HCT116 (cell line): ENCODE measurements at regions not wholly inside any gene's neighbourhood (a gene's known extent, or its start where the extent isn't known, plus 50 kb on each side); places are given as distances from the start of the nearest gene placed in this dataset.

ENCODE experiments used
- ATAC-seq: fragments of 200-7000 bp; cut with Tn5 transposase; 2 replicates; pipeline ENCODE4 v1.9.1; 2020; ENCODE audit warnings: mild to moderate bottlenecking, moderate library complexity
- BruUV-seq: library from RNA; stranded (reverse); fragments of 400-500 nt; replicated peaks from 2 replicates; lab custom pipeline; 2021; lab: Mats Ljungman, UMichigan
- CTCF ChIA-PET: fragments of 300-600 bp; sonication (Branson Sonifier 250); formaldehyde crosslinking; loops from one replicate; lab custom pipeline; 2021; ENCODE audit warnings: antibody characterized with exemption; lab: Charles Lee
- POLR2A ChIA-PET: fragments of 300-600, 350-600 bp; sonication (Branson Sonifier 250); formaldehyde crosslinking; loops from one replicate; lab custom pipeline; 2021; ENCODE audit warnings: antibody characterized with exemption; lab: Charles Lee
- RAD21 ChIA-PET, 2 experiments: fragments of 300-600 bp; sonication (Branson Sonifier 250); formaldehyde crosslinking; loops; one replicate each; lab custom pipeline; 2023; ENCODE audit warnings: low total read pairs in 2 of 2; ENCODE audit not compliant: uncharacterized antibody in 2 of 2, unreplicated experiment in 2 of 2, low non-redundant PET in 1 of 2; lab: Charles Lee
- DNase-seq: peaks from one replicate; pipeline ENCODE4 v3.0.0-alpha.2; 2010; ENCODE audit warnings: low read depth, low spot score
- H2AFZ ChIP-seq: fragments of 200-600 bp; shearing (Covaris generic), sonication (generic); 2 replicates; pipeline ENCODE4 v1.6.1; 2017; ENCODE audit warnings: low read depth, mixed run types, mixed read lengths, antibody characterized with exemption, low read length; ENCODE audit not compliant: poor library complexity, severe bottlenecking
- H3K27ac ChIP-seq: 2 replicates; pipeline ENCODE4 v1.5.1; 2012; ENCODE audit warnings: low read depth, low read length
- H3K27me3 ChIP-seq: fragments of 200-600 bp; sonication (generic); 2 replicates; pipeline ENCODE4 v1.6.1; 2016; ENCODE audit warnings: mixed run types, low read length, mixed read lengths; ENCODE audit not compliant: insufficient read depth
- H3K36me3 ChIP-seq, 2 experiments: fragments of 200-500 bp in 1 of 2; fragments of 200-600 bp in 1 of 2; sonication (Bioruptor generic) in 1 of 2; sonication (generic) in 1 of 2; 2 replicates each; pipeline versions ENCODE4 v1.5.1 to v1.6.1; 2014 to 2016; ENCODE audit warnings: low read length in 2 of 2, inconsistent platforms in 1 of 2, mixed read lengths in 1 of 2, mixed run types in 1 of 2; ENCODE audit not compliant: insufficient read depth in 2 of 2, control insufficient read depth in 1 of 2
- H3K4me1 ChIP-seq, 2 experiments: fragments of 200-600 bp in 1 of 2; sonication (generic) in 1 of 2; 2 replicates each; pipeline versions ENCODE4 v1.5.1 to v1.6.1; 2012 to 2017; ENCODE audit warnings: low read length in 2 of 2, inconsistent platforms in 1 of 2, mild to moderate bottlenecking in 1 of 2, mixed read lengths in 1 of 2, mixed run types in 1 of 2, moderate library complexity in 1 of 2; ENCODE audit not compliant: insufficient read depth in 2 of 2, control insufficient read depth in 1 of 2
- H3K4me2 ChIP-seq: fragments of 200-600 bp; sonication (generic); 2 replicates; pipeline ENCODE4 v1.6.1; 2017; ENCODE audit warnings: mixed run types, low read length, mixed read lengths
- H3K4me3 ChIP-seq, 2 experiments: fragments of 200-600 bp in 1 of 2; sonication (generic) in 1 of 2; replicated peaks in 1 of 2; 2 replicates each; pipeline ENCODE4 v1.5.1; 2011 to 2016; ENCODE audit warnings: low read length in 2 of 2, control low read depth in 1 of 2, low read depth in 1 of 2, mild to moderate bottlenecking in 1 of 2, mixed read lengths in 1 of 2, mixed run types in 1 of 2
- H3K79me2 ChIP-seq: fragments of 200-600 bp; sonication (generic); 2 replicates; pipeline ENCODE4 v1.6.1; 2017; ENCODE audit warnings: mild to moderate bottlenecking, mixed run types, low read length, moderate library complexity, mixed read lengths; ENCODE audit not compliant: insufficient read depth
- H3K9ac ChIP-seq: fragments of 200-600 bp; sonication (generic); 2 replicates; pipeline ENCODE4 v1.6.1; 2016; ENCODE audit warnings: low read length, mixed read lengths
- H3K9me2 ChIP-seq: fragments of 200-600 bp; sonication (generic), shearing (Covaris generic); 2 replicates; pipeline ENCODE4 v1.6.1; 2017; ENCODE audit warnings: mixed run types, mild to moderate bottlenecking, moderate library complexity; ENCODE audit not compliant: insufficient read depth
- H3K9me3 ChIP-seq, 2 experiments: fragments of 200-500 bp in 1 of 2; fragments of 200-600 bp in 1 of 2; sonication (Bioruptor generic) in 1 of 2; sonication (generic) in 1 of 2; 2 replicates each; pipeline ENCODE4 v1.6.1; 2014 to 2017; ENCODE audit warnings: low read length in 2 of 2, mixed read lengths in 2 of 2, inconsistent platforms in 1 of 2, low read depth in 1 of 2, mild to moderate bottlenecking in 1 of 2, mixed run types in 1 of 2, moderate library complexity in 1 of 2; ENCODE audit not compliant: control insufficient read depth in 1 of 2, insufficient read depth in 1 of 2
- H4K20me1 ChIP-seq: fragments of 200-600 bp; sonication (generic), shearing (Covaris generic); 2 replicates; pipeline ENCODE4 v1.6.1; 2017; ENCODE audit warnings: mixed run types, mild to moderate bottlenecking, moderate library complexity; ENCODE audit not compliant: insufficient read depth
- CBX3 ChIP-seq: IDR thresholded peaks from 2 replicates; pipeline ENCODE4 v1.6.1; 2012; ENCODE audit warnings: low read depth
- CTCF ChIP-seq, 3 experiments: fragments of 200-600 bp in 1 of 3; sonication (generic) in 1 of 3; IDR thresholded peaks in 2 of 3; conservative IDR thresholded peaks in 1 of 3; 2 replicates each; pipeline ENCODE4 v1.5.1; 2012 to 2017; ENCODE audit warnings: low read depth in 2 of 3, low read length in 2 of 3, antibody characterized with exemption in 1 of 3, borderline replicate concordance in 1 of 3, control low read depth in 1 of 3, mild to moderate bottlenecking in 1 of 3, mixed read lengths in 1 of 3, mixed run types in 1 of 3, moderate library complexity in 1 of 3; ENCODE audit not compliant: insufficient read depth in 1 of 3
- EGR1 ChIP-seq: IDR thresholded peaks from 2 replicates; pipeline ENCODE4 v1.6.1; 2012; ENCODE audit warnings: low read depth
- ELF1 ChIP-seq: IDR thresholded peaks from 2 replicates; pipeline ENCODE4 v1.6.1; 2012; ENCODE audit warnings: low read depth, borderline replicate concordance
- EZH2 ChIP-seq: fragments of 200-600 bp; sonication (generic); IDR thresholded peaks from 2 replicates; pipeline ENCODE4 v1.6.1; 2017; ENCODE audit warnings: antibody characterized with exemption, mixed run types
- FOSL1 ChIP-seq: IDR thresholded peaks from 2 replicates; pipeline ENCODE4 v1.6.1; 2012; ENCODE audit warnings: low read depth
- JUND ChIP-seq: IDR thresholded peaks from 2 replicates; pipeline ENCODE4 v1.6.1; 2012
- POLR2A ChIP-seq: IDR thresholded peaks from 2 replicates; pipeline ENCODE4 v1.7.0; 2011; ENCODE audit warnings: borderline replicate concordance; ENCODE audit not compliant: insufficient read depth, insufficient read length; ENCODE audit errors: extremely low read depth
- RAD21 ChIP-seq: IDR thresholded peaks from 2 replicates; pipeline ENCODE4 v1.6.1; 2012; ENCODE audit warnings: low read depth, mild to moderate bottlenecking
- SIN3A ChIP-seq: IDR thresholded peaks from 2 replicates; pipeline ENCODE4 v1.6.1; 2012; ENCODE audit warnings: low read depth
- SP1 ChIP-seq: IDR thresholded peaks from 2 replicates; pipeline ENCODE4 v1.6.1; 2012; ENCODE audit warnings: low read depth
- SRF ChIP-seq: IDR thresholded peaks from 2 replicates; pipeline ENCODE4 v1.6.1; 2012; ENCODE audit warnings: low read depth
- YY1 ChIP-seq: IDR thresholded peaks from 2 replicates; pipeline ENCODE4 v1.6.1; 2011; ENCODE audit warnings: low read length, low read depth, moderate library complexity, mild to moderate bottlenecking; ENCODE audit not compliant: insufficient replicate concordance; ENCODE audit errors: extremely low read depth
- ZFX ChIP-seq: fragments of 450-650 bp; IDR thresholded peaks from 2 replicates; pipeline ENCODE4 v1.6.1; 2017
- ZNF274 ChIP-seq: fragments of 200-500 bp; sonication (Bioruptor generic); IDR thresholded peaks from 2 replicates; pipeline ENCODE4 v1.6.1; 2014; ENCODE audit warnings: mild to moderate bottlenecking, low read depth, low read length, inconsistent platforms
- intact Hi-C: fragments of 100-400 bp; cut with micrococcal nuclease; formaldehyde crosslinking; loops from 2 replicates; pipeline ENCODE4 v1.10.0; 2022
- TF ChIP-seq, protein P1 (sequence below): IDR thresholded peaks from 2 replicates; pipeline ENCODE4 v1.6.1; 2012; ENCODE audit warnings: low read depth
- TF ChIP-seq, protein P2 (sequence below): IDR thresholded peaks from 2 replicates; pipeline ENCODE4 v1.6.1; 2012
- TF ChIP-seq, protein P3 (sequence below): IDR thresholded peaks from 2 replicates; pipeline ENCODE4 v1.6.1; 2011; ENCODE audit warnings: mild to moderate bottlenecking, low read length, moderate library complexity; ENCODE audit not compliant: insufficient replicate concordance; ENCODE audit errors: extremely low read depth

DNA sequence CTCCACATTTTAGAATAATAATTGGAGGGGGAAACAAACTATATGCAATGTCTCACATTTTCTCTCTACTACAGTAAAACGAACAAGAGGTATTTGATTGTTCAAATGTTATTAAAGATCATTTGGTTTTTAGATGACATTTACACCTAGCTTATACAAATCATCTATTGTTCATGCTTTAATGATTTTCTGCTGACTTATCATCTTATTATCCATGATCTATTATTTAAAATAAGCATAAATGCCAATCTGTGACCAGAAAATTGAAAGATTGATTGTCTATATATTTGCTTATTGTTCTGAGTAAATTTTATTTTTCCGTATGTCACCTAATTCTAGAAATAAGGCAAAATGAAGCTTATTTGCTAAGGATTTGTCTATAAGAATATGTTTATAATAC is 537.2 kb downstream of the KCNJ3 start:
- CTCF ChIA-PET = interaction anchor here (1.3 kb wide), 1 partner anchor 16 kb away, joined by 3 read pairs; no protein-coding TSS in a partner anchor
- no peak overlapping the region for H3K9ac ChIP-seq
- no peaks in the 10 kb centered on the region for H3K36me3 ChIP-seq
- BruUV-seq = no TSS peak
- RAD21 ChIA-PET = no interaction called here
- no peak for TF ChIP-seq EZH2
- TF ChIP-seq SRF = no peak
- TF ChIP-seq SP1 = no peak
- TF ChIP-seq, protein P1, sequence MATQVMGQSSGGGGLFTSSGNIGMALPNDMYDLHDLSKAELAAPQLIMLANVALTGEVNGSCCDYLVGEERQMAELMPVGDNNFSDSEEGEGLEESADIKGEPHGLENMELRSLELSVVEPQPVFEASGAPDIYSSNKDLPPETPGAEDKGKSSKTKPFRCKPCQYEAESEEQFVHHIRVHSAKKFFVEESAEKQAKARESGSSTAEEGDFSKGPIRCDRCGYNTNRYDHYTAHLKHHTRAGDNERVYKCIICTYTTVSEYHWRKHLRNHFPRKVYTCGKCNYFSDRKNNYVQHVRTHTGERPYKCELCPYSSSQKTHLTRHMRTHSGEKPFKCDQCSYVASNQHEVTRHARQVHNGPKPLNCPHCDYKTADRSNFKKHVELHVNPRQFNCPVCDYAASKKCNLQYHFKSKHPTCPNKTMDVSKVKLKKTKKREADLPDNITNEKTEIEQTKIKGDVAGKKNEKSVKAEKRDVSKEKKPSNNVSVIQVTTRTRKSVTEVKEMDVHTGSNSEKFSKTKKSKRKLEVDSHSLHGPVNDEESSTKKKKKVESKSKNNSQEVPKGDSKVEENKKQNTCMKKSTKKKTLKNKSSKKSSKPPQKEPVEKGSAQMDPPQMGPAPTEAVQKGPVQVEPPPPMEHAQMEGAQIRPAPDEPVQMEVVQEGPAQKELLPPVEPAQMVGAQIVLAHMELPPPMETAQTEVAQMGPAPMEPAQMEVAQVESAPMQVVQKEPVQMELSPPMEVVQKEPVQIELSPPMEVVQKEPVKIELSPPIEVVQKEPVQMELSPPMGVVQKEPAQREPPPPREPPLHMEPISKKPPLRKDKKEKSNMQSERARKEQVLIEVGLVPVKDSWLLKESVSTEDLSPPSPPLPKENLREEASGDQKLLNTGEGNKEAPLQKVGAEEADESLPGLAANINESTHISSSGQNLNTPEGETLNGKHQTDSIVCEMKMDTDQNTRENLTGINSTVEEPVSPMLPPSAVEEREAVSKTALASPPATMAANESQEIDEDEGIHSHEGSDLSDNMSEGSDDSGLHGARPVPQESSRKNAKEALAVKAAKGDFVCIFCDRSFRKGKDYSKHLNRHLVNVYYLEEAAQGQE = no peak
- no peak for TF ChIP-seq FOSL1
- no peak for TF ChIP-seq POLR2A
- TF ChIP-seq ELF1 = no peak
- no peak for TF ChIP-seq SIN3A
- no peak for TF ChIP-seq JUND
- TF ChIP-seq ZFX = no peak
- no peak for TF ChIP-seq CBX3
- TF ChIP-seq YY1 = no peak
- no peak for TF ChIP-seq ZNF274
- TF ChIP-seq CTCF (IDR thresholded peaks at IDR 0.05 in 2 of 3, conservative IDR thresholded peaks at IDR 0.05 in 1 of 3; ENCODE audit: borderline replicate concordance in 1 of 3, insufficient read depth in 1 of 3, low read depth in 2 of 3, low read length in 2 of 3) = no peak
- TF ChIP-seq EGR1 = no peak
- TF ChIP-seq, protein P2, sequence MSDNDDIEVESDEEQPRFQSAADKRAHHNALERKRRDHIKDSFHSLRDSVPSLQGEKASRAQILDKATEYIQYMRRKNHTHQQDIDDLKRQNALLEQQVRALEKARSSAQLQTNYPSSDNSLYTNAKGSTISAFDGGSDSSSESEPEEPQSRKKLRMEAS = no peak
- TF ChIP-seq RAD21 = no peak
- TF ChIP-seq, protein P3, sequence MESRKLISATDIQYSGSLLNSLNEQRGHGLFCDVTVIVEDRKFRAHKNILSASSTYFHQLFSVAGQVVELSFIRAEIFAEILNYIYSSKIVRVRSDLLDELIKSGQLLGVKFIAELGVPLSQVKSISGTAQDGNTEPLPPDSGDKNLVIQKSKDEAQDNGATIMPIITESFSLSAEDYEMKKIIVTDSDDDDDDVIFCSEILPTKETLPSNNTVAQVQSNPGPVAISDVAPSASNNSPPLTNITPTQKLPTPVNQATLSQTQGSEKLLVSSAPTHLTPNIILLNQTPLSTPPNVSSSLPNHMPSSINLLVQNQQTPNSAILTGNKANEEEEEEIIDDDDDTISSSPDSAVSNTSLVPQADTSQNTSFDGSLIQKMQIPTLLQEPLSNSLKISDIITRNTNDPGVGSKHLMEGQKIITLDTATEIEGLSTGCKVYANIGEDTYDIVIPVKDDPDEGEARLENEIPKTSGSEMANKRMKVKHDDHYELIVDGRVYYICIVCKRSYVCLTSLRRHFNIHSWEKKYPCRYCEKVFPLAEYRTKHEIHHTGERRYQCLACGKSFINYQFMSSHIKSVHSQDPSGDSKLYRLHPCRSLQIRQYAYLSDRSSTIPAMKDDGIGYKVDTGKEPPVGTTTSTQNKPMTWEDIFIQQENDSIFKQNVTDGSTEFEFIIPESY = no peak
- H3K9me2 ChIP-seq = no peaks in the 10 kb centered on the region
- no peak overlapping the region for H3K4me3 ChIP-seq
- H3K4me1 ChIP-seq = no peaks in the 10 kb centered on the region
- no peak overlapping the region for H2AFZ ChIP-seq
- no peaks in the 10 kb centered on the region for H3K79me2 ChIP-seq
- H3K27me3 ChIP-seq = no peaks in the 10 kb centered on the region
- DNase-seq (no peak), ATAC-seq (no peak)
- no peak overlapping the region for H3K4me2 ChIP-seq
- POLR2A ChIA-PET = no interaction called here
- no peaks in the 10 kb centered on the region for H4K20me1 ChIP-seq
- H3K27ac ChIP-seq = no peak overlapping the region
- intact Hi-C loops = no loop called here
- no peaks in the 10 kb centered on the region for H3K9me3 ChIP-seq
